Fibroblast of lung (primary cell): ENCODE measurements at regions not wholly inside any gene's neighbourhood (a gene's known extent, or its start where the extent isn't known, plus 50 kb on each side); places are given as distances from the start of the nearest gene placed in this dataset.

ENCODE experiments used
- DNase-seq, 2 donors: peaks; one replicate each; pipeline versions ENCODE4 v3.0.0 to v3.0.0-alpha.2; 2010; ENCODE audit warnings: low read depth in 2 of 2
- H2AFZ ChIP-seq: 2 replicates; pipeline ENCODE4 v1.5.1; 2012; ENCODE audit warnings: low read length, control low read depth, inconsistent platforms
- H3K27ac ChIP-seq: 2 replicates; pipeline ENCODE4 v1.5.1; 2011; ENCODE audit warnings: low read length, control low read depth; ENCODE audit not compliant: insufficient read depth
- H3K27me3 ChIP-seq: 2 replicates; pipeline ENCODE4 v1.5.1; 2011; ENCODE audit warnings: mild to moderate bottlenecking, low read length; ENCODE audit not compliant: control insufficient read depth, insufficient read depth
- H3K36me3 ChIP-seq: 2 replicates; pipeline ENCODE4 v1.5.1; 2011; ENCODE audit warnings: low read length; ENCODE audit not compliant: control insufficient read depth, insufficient read depth
- H3K4me1 ChIP-seq: 2 replicates; pipeline ENCODE4 v1.5.1; 2011; ENCODE audit warnings: low read length; ENCODE audit not compliant: control insufficient read depth, insufficient read depth; ENCODE audit errors: extremely low read depth
- H3K4me2 ChIP-seq: 2 replicates; pipeline ENCODE4 v1.5.1; 2011; ENCODE audit warnings: low read length, control low read depth; ENCODE audit not compliant: insufficient read depth; ENCODE audit errors: extremely low read depth
- H3K4me3 ChIP-seq, 4 experiments: fragments of 200-600 bp in 1 of 4; sonication (generic) in 1 of 4; replicated peaks in 1 of 4; 2 replicates each; pipeline ENCODE4 v1.5.1; 2011 to 2016; ENCODE audit warnings: low read length in 4 of 4, low read depth in 3 of 4, mild to moderate bottlenecking in 3 of 4, control low read depth in 2 of 4, inconsistent platforms in 1 of 4, mixed read lengths in 1 of 4; ENCODE audit not compliant: insufficient read depth in 1 of 4; ENCODE audit errors: control extremely low read depth in 1 of 4
- H3K79me2 ChIP-seq: 2 replicates; pipeline ENCODE4 v1.5.1; 2012; ENCODE audit warnings: mild to moderate bottlenecking, low read length, inconsistent platforms; ENCODE audit not compliant: control insufficient read depth, insufficient read depth
- H3K9ac ChIP-seq: 2 replicates; pipeline ENCODE4 v1.5.1; 2011; ENCODE audit warnings: mild to moderate bottlenecking, low read length, control low read depth; ENCODE audit not compliant: insufficient read depth
- H3K9me3 ChIP-seq: 2 replicates; pipeline ENCODE4 v1.5.1; 2012; ENCODE audit warnings: low read depth, low read length; ENCODE audit not compliant: control insufficient read depth, insufficient read depth
- H4K20me1 ChIP-seq: 2 replicates; pipeline ENCODE4 v1.5.1; 2011; ENCODE audit warnings: low read length; ENCODE audit not compliant: control insufficient read depth, insufficient read depth; ENCODE audit errors: extremely low read depth
- EZH2 ChIP-seq: IDR thresholded peaks from 2 replicates; pipeline ENCODE4 v1.5.1; 2012; ENCODE audit warnings: low read length, control low read depth, mild to moderate bottlenecking; ENCODE audit errors: missing control alignments
- TF ChIP-seq, protein P1 (sequence below), 2 donors: IDR thresholded peaks in 1 of 2; conservative IDR thresholded peaks in 1 of 2; 1 replicate in 1 of 2; 2 replicates in 1 of 2; pipeline ENCODE4 v1.5.1; 2011 to 2012; ENCODE audit warnings: low read length in 2 of 2, control low read depth in 1 of 2, inconsistent platforms in 1 of 2, low read depth in 1 of 2, mild to moderate bottlenecking in 1 of 2

GRCh38 chr11:109648804-109649203 is 226.8 kb downstream of the C11orf87 start:
- Histone ChIP-seq H2AFZ (no peak overlapping the region), H4K20me1 (no peaks in the 10 kb centered on the region), H3K9ac (no peak overlapping the region), H3K4me3 (no peak overlapping the region), H3K9me3 (no peaks in the 10 kb centered on the region), H3K79me2 (no peaks in the 10 kb centered on the region), H3K4me1 (no peaks in the 10 kb centered on the region), H3K4me2 (no peak overlapping the region), H3K27ac (no peak overlapping the region), H3K36me3 (no peaks in the 10 kb centered on the region), H3K27me3 (no peaks in the 10 kb centered on the region)
- no peak for DNase-seq
- TF ChIP-seq EZH2: no peak
- TF ChIP-seq, protein P1, sequence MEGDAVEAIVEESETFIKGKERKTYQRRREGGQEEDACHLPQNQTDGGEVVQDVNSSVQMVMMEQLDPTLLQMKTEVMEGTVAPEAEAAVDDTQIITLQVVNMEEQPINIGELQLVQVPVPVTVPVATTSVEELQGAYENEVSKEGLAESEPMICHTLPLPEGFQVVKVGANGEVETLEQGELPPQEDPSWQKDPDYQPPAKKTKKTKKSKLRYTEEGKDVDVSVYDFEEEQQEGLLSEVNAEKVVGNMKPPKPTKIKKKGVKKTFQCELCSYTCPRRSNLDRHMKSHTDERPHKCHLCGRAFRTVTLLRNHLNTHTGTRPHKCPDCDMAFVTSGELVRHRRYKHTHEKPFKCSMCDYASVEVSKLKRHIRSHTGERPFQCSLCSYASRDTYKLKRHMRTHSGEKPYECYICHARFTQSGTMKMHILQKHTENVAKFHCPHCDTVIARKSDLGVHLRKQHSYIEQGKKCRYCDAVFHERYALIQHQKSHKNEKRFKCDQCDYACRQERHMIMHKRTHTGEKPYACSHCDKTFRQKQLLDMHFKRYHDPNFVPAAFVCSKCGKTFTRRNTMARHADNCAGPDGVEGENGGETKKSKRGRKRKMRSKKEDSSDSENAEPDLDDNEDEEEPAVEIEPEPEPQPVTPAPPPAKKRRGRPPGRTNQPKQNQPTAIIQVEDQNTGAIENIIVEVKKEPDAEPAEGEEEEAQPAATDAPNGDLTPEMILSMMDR (conservative IDR thresholded peaks at IDR 0.05 in 1 of 2, IDR thresholded peaks at IDR 0.05 in 1 of 2; ENCODE audit: low read depth in 1 of 2, low read length in 2 of 2): no peak

- H4K20me1 ChIP-seq: no peaks in the 10 kb centered on the region
- no peaks in the 10 kb centered on the region for H3K36me3 ChIP-seq
- H3K9me3 ChIP-seq: no peaks in the 10 kb centered on the region
- no peak overlapping the region for H3K4me2 ChIP-seq
- no peaks in the 10 kb centered on the region for H3K4me1 ChIP-seq
- no peak overlapping the region for H2AFZ ChIP-seq
- H3K4me3 ChIP-seq: no peak overlapping the region
- H3K9ac ChIP-seq: no peak overlapping the region
- no peaks in the 10 kb centered on the region for H3K79me2 ChIP-seq
- TF ChIP-seq, protein P1 (conservative IDR thresholded peaks at IDR 0.05 in 1 of 2, IDR thresholded peaks at IDR 0.05 in 1 of 2; ENCODE audit: low read depth in 1 of 2, low read length in 2 of 2): no peak
- TF ChIP-seq EZH2: no peak
- DNase-seq: no peak
- no peak overlapping the region for H3K27ac ChIP-seq
- H3K27me3 ChIP-seq: no peaks in the 10 kb centered on the region
Observed at GRCh38 chr11:109654091-109654490, 232.1 kb downstream of the C11orf87 start.

GRCh38 chr11:109658190-109658589 is 236.2 kb downstream of the C11orf87 start:
- no peaks in the 10 kb centered on the region for H3K9me3 ChIP-seq
- no peaks in the 10 kb centered on the region for H3K27me3 ChIP-seq
- no peak overlapping the region for H2AFZ ChIP-seq
- no peaks in the 10 kb centered on the region for H3K36me3 ChIP-seq
- no peak overlapping the region for H3K4me2 ChIP-seq
- no peaks in the 10 kb centered on the region for H3K4me1 ChIP-seq
- no peaks in the 10 kb centered on the region for H3K79me2 ChIP-seq
- no peak overlapping the region for H3K4me3 ChIP-seq
- DNase-seq: no peak
- H3K27ac ChIP-seq: no peak overlapping the region
- H4K20me1 ChIP-seq: no peaks in the 10 kb centered on the region
- H3K9ac ChIP-seq: no peak overlapping the region
- TF ChIP-seq, protein P1 (conservative IDR thresholded peaks at IDR 0.05 in 1 of 2, IDR thresholded peaks at IDR 0.05 in 1 of 2; ENCODE audit: low read depth in 1 of 2, low read length in 2 of 2): no peak
